OCI-LY3 (cell line): ENCODE measurements at regions not wholly inside any gene's neighbourhood (a gene's known extent, or its start where the extent isn't known, plus 50 kb on each side); places are given as distances from the start of the nearest gene placed in this dataset.

ENCODE experiments used
- EZH2phosphoT487 ChIP-seq: fragments of 200-600 bp; shearing (Covaris generic); IDR thresholded peaks from 2 replicates; pipeline ENCODE4 v1.6.1; 2018; ENCODE audit warnings: antibody characterized with exemption, mixed run types, low read depth
- TF ChIP-seq, protein P1 (sequence below): fragments of 200-600, 300-600 bp; sonication (generic); IDR thresholded peaks from 2 replicates; pipeline ENCODE4 v1.5.1; 2014; ENCODE audit warnings: antibody characterized with exemption, low read length, low read depth

DNA sequence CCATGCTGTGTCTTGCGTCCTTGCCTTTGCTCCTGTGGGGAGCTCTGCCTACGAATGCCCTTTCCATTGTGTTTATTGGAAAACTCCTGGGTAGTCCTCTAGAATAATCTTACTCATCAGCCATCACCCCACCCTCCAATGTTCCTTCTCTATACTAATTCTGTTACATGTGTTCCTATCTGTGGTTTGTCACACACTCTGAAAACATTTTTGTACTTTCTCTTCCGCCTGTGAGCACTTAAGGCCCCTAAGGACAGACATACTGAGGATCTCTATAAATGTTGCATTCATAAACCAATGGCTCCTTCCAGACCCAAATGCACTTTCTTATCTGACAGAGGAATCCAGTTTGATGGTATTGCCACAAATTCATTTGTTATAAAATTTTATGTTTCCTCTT lies 53.9 kb upstream of the MON1B start:
- TF ChIP-seq, protein P1, sequence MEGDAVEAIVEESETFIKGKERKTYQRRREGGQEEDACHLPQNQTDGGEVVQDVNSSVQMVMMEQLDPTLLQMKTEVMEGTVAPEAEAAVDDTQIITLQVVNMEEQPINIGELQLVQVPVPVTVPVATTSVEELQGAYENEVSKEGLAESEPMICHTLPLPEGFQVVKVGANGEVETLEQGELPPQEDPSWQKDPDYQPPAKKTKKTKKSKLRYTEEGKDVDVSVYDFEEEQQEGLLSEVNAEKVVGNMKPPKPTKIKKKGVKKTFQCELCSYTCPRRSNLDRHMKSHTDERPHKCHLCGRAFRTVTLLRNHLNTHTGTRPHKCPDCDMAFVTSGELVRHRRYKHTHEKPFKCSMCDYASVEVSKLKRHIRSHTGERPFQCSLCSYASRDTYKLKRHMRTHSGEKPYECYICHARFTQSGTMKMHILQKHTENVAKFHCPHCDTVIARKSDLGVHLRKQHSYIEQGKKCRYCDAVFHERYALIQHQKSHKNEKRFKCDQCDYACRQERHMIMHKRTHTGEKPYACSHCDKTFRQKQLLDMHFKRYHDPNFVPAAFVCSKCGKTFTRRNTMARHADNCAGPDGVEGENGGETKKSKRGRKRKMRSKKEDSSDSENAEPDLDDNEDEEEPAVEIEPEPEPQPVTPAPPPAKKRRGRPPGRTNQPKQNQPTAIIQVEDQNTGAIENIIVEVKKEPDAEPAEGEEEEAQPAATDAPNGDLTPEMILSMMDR: no peak
- no peak for TF ChIP-seq EZH2phosphoT487
